GM12878 (cell line): ENCODE measurements at regions not wholly inside any gene's neighbourhood (a gene's known extent, or its start where the extent isn't known, plus 50 kb on each side); places are given as distances from the start of the nearest gene placed in this dataset.

Experiments used
- ATAC-seq: fragments of 200-7000 bp; cut with Tn5 transposase; 3 replicates; pipeline ENCODE4 v1.9.1; 2020; ENCODE audit warnings: mild to moderate bottlenecking, moderate library complexity
- BruUV-seq: library from RNA; stranded (reverse); fragments of 400-500 nt; replicated peaks from 2 replicates; lab custom pipeline; 2021; lab: Mats Ljungman, UMichigan
- CTCF ChIA-PET: fragments of 300-600 bp; sonication (Branson Sonifier 250); formaldehyde crosslinking; extraction: SDS; loops from one replicate; lab custom pipeline; 2021; ENCODE audit warnings: inconsistent platforms; lab: Yijun Ruan, JAX
- POLR2A ChIA-PET: fragments of 350-600 bp; formaldehyde crosslinking; extraction: SDS; loops from one replicate; lab custom pipeline; 2021; ENCODE audit warnings: inconsistent platforms; lab: Charles Lee
- RAD21 ChIA-PET: fragments of 300-600 bp; sonication (Branson Sonifier 250); formaldehyde crosslinking; loops from one replicate; lab custom pipeline; 2023; ENCODE audit warnings: antibody characterized with exemption; ENCODE audit not compliant: unreplicated experiment; lab: Charles Lee
- SMC1A ChIA-PET: fragments of 300-600 bp; sonication (Branson Sonifier 250); formaldehyde crosslinking; loops from one replicate; lab custom pipeline; 2023; ENCODE audit not compliant: unreplicated experiment, uncharacterized antibody; lab: Charles Lee
- DNase-seq: peaks from one replicate; pipeline ENCODE4 v3.0.0-alpha.2; 2011; ENCODE audit warnings: low read depth, low spot score
- FAIRE-seq: peaks from 3 replicates; lab custom pipeline; 2011; peaks lifted over from hg19 to GRCh38; lab: Jason Lieb, UNC
- H2AFZ ChIP-seq: 2 replicates; pipeline ENCODE4 v1.6.0; 2011; ENCODE audit warnings: low read depth, low read length, control low read depth; ENCODE audit not compliant: control insufficient read depth
- H3K27ac ChIP-seq: 2 replicates; pipeline ENCODE4 v1.5.1; 2011; ENCODE audit warnings: control low read depth; ENCODE audit not compliant: control insufficient read depth, insufficient read depth
- H3K27me3 ChIP-seq, 2 experiments: replicated peaks in 1 of 2; 2 replicates each; pipeline versions ENCODE4 v1.6.0 to v1.6.1; 2011; ENCODE audit warnings: low read length in 1 of 2; ENCODE audit not compliant: control insufficient read depth in 2 of 2, insufficient read depth in 2 of 2
- H3K36me3 ChIP-seq, 2 experiments: 2 replicates each; pipeline ENCODE4 v1.5.1; 2011; ENCODE audit warnings: low read length in 1 of 2; ENCODE audit not compliant: control insufficient read depth in 2 of 2, insufficient read depth in 2 of 2
- H3K4me1 ChIP-seq: 2 replicates; pipeline ENCODE4 v1.6.1; 2011; ENCODE audit warnings: mild to moderate bottlenecking, low read length, moderate library complexity, mixed read lengths; ENCODE audit not compliant: control insufficient read depth, insufficient read depth
- H3K4me2 ChIP-seq: 2 replicates; pipeline ENCODE4 v1.6.0; 2011; ENCODE audit warnings: control low read depth; ENCODE audit not compliant: control insufficient read depth, insufficient read depth
- H3K4me3 ChIP-seq: fragments of 200-600 bp; sonication (generic); 2 replicates; pipeline ENCODE4 v1.5.1; 2016
- H3K79me2 ChIP-seq: 2 replicates; pipeline ENCODE4 v1.6.0; 2011; ENCODE audit warnings: low read length; ENCODE audit not compliant: control insufficient read depth, insufficient read depth
- H3K9ac ChIP-seq: 2 replicates; pipeline ENCODE4 v1.8.0; 2011; ENCODE audit warnings: low read length, control low read depth, mixed read lengths; ENCODE audit not compliant: control insufficient read depth, insufficient read depth
- H3K9me3 ChIP-seq: replicated peaks from 3 replicates; pipeline ENCODE4 v1.5.1; 2011; ENCODE audit warnings: mild to moderate bottlenecking, low read length; ENCODE audit not compliant: control insufficient read depth, insufficient read depth
- H4K20me1 ChIP-seq: 2 replicates; pipeline ENCODE4 v1.6.0; 2011; ENCODE audit not compliant: control insufficient read depth, insufficient read depth
- BCL11A ChIP-seq: IDR thresholded peaks from 2 replicates; pipeline ENCODE4 v1.6.1; 2011; ENCODE audit warnings: low read depth, low read length
- CBFB ChIP-seq: IDR thresholded peaks from 2 replicates; pipeline ENCODE4 v1.6.1; 2016; ENCODE audit warnings: antibody characterized with exemption, low read depth
- CREB1 ChIP-seq: IDR thresholded peaks from 2 replicates; pipeline ENCODE4 v1.6.1; 2012; ENCODE audit warnings: low read depth, mild to moderate bottlenecking, inconsistent platforms
- EGR1 ChIP-seq, 2 experiments: IDR thresholded peaks; 1 replicate in 1 of 2; 2 replicates in 1 of 2; pipeline ENCODE4 v1.6.1; 2011 to 2012; ENCODE audit warnings: low read depth in 2 of 2, low read length in 2 of 2, borderline replicate concordance in 1 of 2, mild to moderate bottlenecking in 1 of 2, moderate library complexity in 1 of 2
- ESRRA ChIP-seq: IDR thresholded peaks from 2 replicates; pipeline ENCODE4 v1.6.1; 2012; ENCODE audit warnings: mild to moderate bottlenecking, low read length, improper control_type of control experiment
- GABPA ChIP-seq: IDR thresholded peaks from 2 replicates; pipeline ENCODE4 v1.6.1; 2014; ENCODE audit warnings: antibody characterized with exemption, low read depth, mild to moderate bottlenecking, inconsistent platforms
- IKZF2 ChIP-seq, 2 experiments: fragments of 450-650 bp; IDR thresholded peaks; 2 replicates each; pipeline ENCODE4 v1.6.1; 2017; ENCODE audit warnings: mild to moderate bottlenecking in 2 of 2, moderate library complexity in 2 of 2
- PKNOX1 ChIP-seq: fragments of 450-650 bp; IDR thresholded peaks from 2 replicates; pipeline ENCODE4 v1.6.1; 2016; ENCODE audit warnings: mild to moderate bottlenecking
- RAD51 ChIP-seq: fragments of 450-650 bp; IDR thresholded peaks from 2 replicates; pipeline ENCODE4 v1.6.1; 2016; ENCODE audit warnings: moderate library complexity, mild to moderate bottlenecking, inconsistent platforms
- SP1 ChIP-seq: IDR thresholded peaks from one replicate; pipeline ENCODE4 v1.6.1; 2011; ENCODE audit warnings: low read depth, low read length
- YBX1 ChIP-seq: fragments of 450-650 bp; IDR thresholded peaks from 2 replicates; pipeline ENCODE4 v1.6.1; 2016; ENCODE audit warnings: antibody characterized with exemption
- ZBTB40 ChIP-seq: fragments of 450-650 bp; IDR thresholded peaks from 2 replicates; pipeline ENCODE4 v1.6.1; 2016; ENCODE audit warnings: mild to moderate bottlenecking, moderate library complexity, borderline replicate concordance
- ZZZ3 ChIP-seq: IDR thresholded peaks from 2 replicates; pipeline ENCODE4 v1.6.1; 2011; ENCODE audit warnings: low read depth; ENCODE audit not compliant: control insufficient read depth, insufficient read length
- WGBS: methylation state at CpG from one replicate; pipeline ENCODE4 v1.1.6; 2016; ENCODE audit warnings: low lambda C conversion rate; ENCODE audit not compliant: insufficient replicate concordance, insufficient coverage; ENCODE audit errors: missing lambda C conversion rate; 5-methylcytosine and 5-hydroxymethylcytosine counted together
- in situ Hi-C: fragments of 300-500 bp; cut with MboI; formaldehyde crosslinking; loops from 9 replicates; pipeline ENCODE4 v1.14.3; 2018; ENCODE audit warnings: mixed read lengths
- intact Hi-C: fragments of 100-400 bp; cut with micrococcal nuclease; formaldehyde crosslinking; loops from one replicate; pipeline ENCODE4 v1.14.2; 2022; ENCODE audit not compliant: unreplicated experiment
- TF ChIP-seq, protein P1 (sequence below): IDR thresholded peaks from 2 replicates; pipeline ENCODE4 v1.6.1; 2011; ENCODE audit warnings: low read depth, mild to moderate bottlenecking, low read length, moderate library complexity, borderline replicate concordance; ENCODE audit errors: extremely low read depth

DNA sequence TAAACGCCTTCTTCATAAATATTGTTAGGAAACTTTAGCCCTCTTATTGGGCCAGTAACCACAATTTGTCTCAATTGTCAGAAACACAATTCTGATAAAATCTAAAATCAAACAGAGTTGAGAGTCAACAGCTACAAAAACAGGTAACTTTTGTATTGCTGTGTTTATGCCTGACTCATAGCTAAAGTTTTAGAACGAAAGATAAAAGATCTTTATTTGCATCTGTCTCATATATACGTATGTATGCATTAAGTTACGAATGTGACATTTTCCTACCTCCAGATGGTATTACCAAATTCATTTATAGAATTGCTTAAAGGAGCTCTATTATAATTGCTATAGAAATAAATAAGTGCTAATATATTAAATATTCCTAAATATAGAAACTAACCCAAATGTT lies 887.9 kb upstream of the NDST4 start:
- H3K79me2 ChIP-seq, result no peaks in the 10 kb centered on the region
- no peaks in the 10 kb centered on the region for H3K36me3 ChIP-seq
- POLR2A ChIA-PET, result no interaction called here
- no peak overlapping the region for H3K4me2 ChIP-seq
- no peak overlapping the region for H3K27ac ChIP-seq
- no peaks in the 10 kb centered on the region for H3K4me1 ChIP-seq
- no peaks in the 10 kb centered on the region; the same call in 2 of the 3 replicates for H3K9me3 ChIP-seq
- RAD21 ChIA-PET, result no interaction called here
- CTCF ChIA-PET, result no interaction called here
- ATAC-seq (no peak), DNase-seq (no peak), FAIRE-seq (no peak)
- BruUV-seq, result no TSS peak
- H3K4me3 ChIP-seq, result no peak overlapping the region
- intact Hi-C loops (no loop called here), in situ Hi-C loops (no loop called here)
- no peaks in the 10 kb centered on the region for H3K27me3 ChIP-seq
- WGBS, result 64% methylated on average over 4 of the region's 4 CpGs
- H3K9ac ChIP-seq, result no peak overlapping the region
- no peaks in the 10 kb centered on the region for H4K20me1 ChIP-seq
- TF ChIP-seq ZZZ3 (no peak), SP1 (no peak), PKNOX1 (no peak), CBFB (no peak), CREB1 (no peak), IKZF2 (IDR thresholded peaks at IDR 0.05) (no peak), GABPA (no peak)
- no peak overlapping the region for H2AFZ ChIP-seq
- SMC1A ChIA-PET, result interaction anchor here (0.8 kb wide), 1 partner anchor 118 kb away, joined by 3 read pairs; no protein-coding TSS in a partner anchor

- Histone ChIP-seq H3K79me2 (no peaks in the 10 kb centered on the region), H3K27ac (no peak overlapping the region), H3K9ac (no peak overlapping the region), H3K36me3 (no peaks in the 10 kb centered on the region), H3K4me2 (no peak overlapping the region), H3K4me3 (no peak overlapping the region), H4K20me1 (no peaks in the 10 kb centered on the region), H2AFZ (no peak overlapping the region), H3K27me3 (no peaks in the 10 kb centered on the region), H3K9me3 (no peaks in the 10 kb centered on the region; the same call in 2 of the 3 replicates), H3K4me1 (no peaks in the 10 kb centered on the region)
- 32% methylated on average over 6 of the region's 6 CpGs for WGBS
- intact Hi-C loops (no loop called here), in situ Hi-C loops (no loop called here)
- DNase-seq (no peak), FAIRE-seq (no peak), ATAC-seq (no peak)
- POLR2A ChIA-PET, result no interaction called here
- no TSS peak for BruUV-seq
- SMC1A ChIA-PET, result interaction anchor here (0.8 to 1.0 kb wide), 2 partner anchors 37 to 100 kb away, joined by 3 to 4 read pairs; no protein-coding TSS in a partner anchor
- RAD21 ChIA-PET, result no interaction called here
- CTCF ChIA-PET, result interaction anchor here (0.6 kb wide), 1 partner anchor 54 kb away, joined by 3 read pairs; no protein-coding TSS in a partner anchor
- TF ChIP-seq EGR1 (IDR thresholded peaks at IDR 0.05; ENCODE audit: borderline replicate concordance in 1 of 2, low read depth in 2 of 2, low read length in 2 of 2), result no peak
- TF ChIP-seq, protein P1, sequence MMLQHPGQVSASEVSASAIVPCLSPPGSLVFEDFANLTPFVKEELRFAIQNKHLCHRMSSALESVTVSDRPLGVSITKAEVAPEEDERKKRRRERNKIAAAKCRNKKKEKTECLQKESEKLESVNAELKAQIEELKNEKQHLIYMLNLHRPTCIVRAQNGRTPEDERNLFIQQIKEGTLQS, result no peak
- TF ChIP-seq BCL11A, result no peak
- TF ChIP-seq YBX1, result no peak
- TF ChIP-seq ESRRA, result no peak
- TF ChIP-seq ZBTB40, result no peak
- TF ChIP-seq RAD51, result no peak
Measured at GRCh38 chr4:115986573-115986972, 873.2 kb upstream of the NDST4 start.
